HL-60 (cell line): ENCODE measurements at regions not wholly inside any gene's neighbourhood (a gene's known extent, or its start where the extent isn't known, plus 50 kb on each side); places are given as distances from the start of the nearest gene placed in this dataset.

ENCODE experiments used
- CTCF ChIP-seq: IDR thresholded peaks from one replicate; pipeline ENCODE4 v1.5.1; 2011; ENCODE audit warnings: low read length, control low read depth, inconsistent platforms; ENCODE audit not compliant: insufficient read depth
- GABPA ChIP-seq: IDR thresholded peaks from 2 replicates; pipeline ENCODE4 v1.6.1; 2012; ENCODE audit warnings: low read depth
- POLR2AphosphoS5 ChIP-seq: IDR thresholded peaks from 2 replicates; pipeline ENCODE4 v1.6.1; 2012; ENCODE audit warnings: low read depth
- REST ChIP-seq: IDR thresholded peaks from 2 replicates; pipeline ENCODE4 v1.6.1; 2012; ENCODE audit warnings: low read depth; ENCODE audit not compliant: insufficient replicate concordance

GRCh38 chr4:138869165-138869564 lies 146.4 kb upstream of the NOCT start:
- TF ChIP-seq CTCF (no peak), REST (no peak), GABPA (no peak), POLR2AphosphoS5 (no peak)
